ENCODE measurements at regions not wholly inside any gene's neighbourhood (a gene's known extent, or its start where the extent isn't known, plus 50 kb on each side); places are given as distances from the start of the nearest gene placed in this dataset.
A peak's percentile ranks its signal among the peaks of the same experiment; 100 is the strongest.

GRCh38 chr4:72924814-72925213 lies 144.7 kb downstream of the COX18 start:
- DNase-seq: no peak
- no peaks in the 10 kb centered on the region for H3K36me3 ChIP-seq (replicated peaks)
- H3K27me3 ChIP-seq (replicated peaks): no peaks in the 10 kb centered on the region
- no peak overlapping the region for H3K27ac ChIP-seq
- in situ Hi-C loops (cut with HindIII; ENCODE audit: low pct_ligation_motif_present, low sequenced_read_pairs): no loop called here
- no peak for TF ChIP-seq CTCF (IDR thresholded peaks at IDR 0.05; ENCODE audit: low read depth, low read length, missing control alignments)
- H3K4me3 ChIP-seq (ENCODE audit: low read depth, low read length): no peak overlapping the region

- Histone ChIP-seq H3K27me3 (replicated peaks) (no peaks in the 10 kb centered on the region), H3K27ac (no peak overlapping the region), H3K4me3 (ENCODE audit: low read depth, low read length) (no peak overlapping the region), H3K36me3 (replicated peaks) (no peaks in the 10 kb centered on the region)
- no peak for DNase-seq
- in situ Hi-C loops (cut with HindIII; ENCODE audit: low pct_ligation_motif_present, low sequenced_read_pairs): no loop called here
- TF ChIP-seq CTCF (IDR thresholded peaks at IDR 0.05; ENCODE audit: low read depth, low read length, missing control alignments): no peak
Measured at GRCh38 chr4:72919937-72920336, 149.6 kb downstream of the COX18 start.

GRCh38 chr4:72919464-72919863 lies 150.1 kb downstream of the COX18 start:
- no peak for TF ChIP-seq CTCF (IDR thresholded peaks at IDR 0.05; ENCODE audit: low read depth, low read length, missing control alignments)
- H3K4me3 ChIP-seq (ENCODE audit: low read depth, low read length): no peak overlapping the region
- H3K36me3 ChIP-seq (replicated peaks): no peaks in the 10 kb centered on the region
- DNase-seq: no peak
- in situ Hi-C loops (cut with HindIII; ENCODE audit: low pct_ligation_motif_present, low sequenced_read_pairs): no loop called here
- no peaks in the 10 kb centered on the region for H3K27me3 ChIP-seq (replicated peaks)
- no peak overlapping the region for H3K27ac ChIP-seq

GRCh38 chr4:72918362-72918761 lies 151.2 kb downstream of the COX18 start:
- TF ChIP-seq CTCF (IDR thresholded peaks at IDR 0.05; ENCODE audit: low read depth, low read length, missing control alignments): no peak
- in situ Hi-C loops (cut with HindIII; ENCODE audit: low pct_ligation_motif_present, low sequenced_read_pairs): no loop called here
- DNase-seq: no peak
- H3K27me3 ChIP-seq (replicated peaks): no peaks in the 10 kb centered on the region
- H3K36me3 ChIP-seq (replicated peaks): no peaks in the 10 kb centered on the region
- no peak overlapping the region for H3K27ac ChIP-seq
- H3K4me3 ChIP-seq (ENCODE audit: low read depth, low read length): no peak overlapping the region

- H3K4me3 ChIP-seq (ENCODE audit: low read depth, low read length): no peak overlapping the region
- no peak overlapping the region for H3K27ac ChIP-seq
- H3K36me3 ChIP-seq (replicated peaks): no peaks in the 10 kb centered on the region
- DNase-seq: no peak
- in situ Hi-C loops (cut with HindIII; ENCODE audit: low pct_ligation_motif_present, low sequenced_read_pairs): no loop called here
- TF ChIP-seq CTCF (IDR thresholded peaks at IDR 0.05; ENCODE audit: low read depth, low read length, missing control alignments): no peak
- H3K27me3 ChIP-seq (replicated peaks): no peaks in the 10 kb centered on the region
Measured at GRCh38 chr4:72911316-72911715, 158.2 kb downstream of the COX18 start.

- peak; percentile 59 for TF ChIP-seq CTCF (IDR thresholded peaks at IDR 0.05; ENCODE audit: low read depth, low read length, missing control alignments)
- no peak overlapping the region for H3K4me3 ChIP-seq (ENCODE audit: low read depth, low read length)
- in situ Hi-C loops (cut with HindIII; ENCODE audit: low pct_ligation_motif_present, low sequenced_read_pairs): no loop called here
- DNase-seq: no peak
- no peak overlapping the region for H3K27ac ChIP-seq
- H3K27me3 ChIP-seq (replicated peaks): no peaks in the 10 kb centered on the region
- no peaks in the 10 kb centered on the region for H3K36me3 ChIP-seq (replicated peaks)
Measured at GRCh38 chr4:72909461-72909860, 160.1 kb downstream of the COX18 start.
